ENCODE measurements at regions not wholly inside any gene's neighbourhood (a gene's known extent, or its start where the extent isn't known, plus 50 kb on each side); places are given as distances from the start of the nearest gene placed in this dataset.

DNA sequence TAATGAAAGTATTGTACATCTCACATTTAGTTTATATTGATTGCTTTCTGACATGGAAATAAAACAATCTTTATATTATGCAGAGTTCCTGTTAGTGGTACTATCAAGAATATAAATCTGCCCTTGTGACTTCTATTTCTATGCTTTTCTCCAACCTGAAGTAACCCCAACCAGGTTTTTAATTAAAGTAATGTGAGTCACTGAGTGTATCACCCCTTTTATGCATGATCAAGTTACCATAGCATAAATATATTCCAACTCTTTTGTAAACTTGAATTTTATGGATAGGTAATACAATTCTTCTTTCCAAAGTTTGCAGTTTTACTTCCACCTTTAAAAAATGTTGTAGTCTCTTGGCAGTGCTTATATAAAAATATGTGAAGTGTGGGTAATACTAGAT is 532.3 kb downstream of the USP25 start:
- Histone ChIP-seq H3K36me3 (ENCODE audit: control insufficient read depth, insufficient read depth, low read length) (no peaks in the 10 kb centered on the region), H3K27me3 (ENCODE audit: control insufficient read depth, insufficient read depth, low read length) (no peaks in the 10 kb centered on the region), H3K4me3 (ENCODE audit: low read depth, low read length) (no peak overlapping the region)
- TF ChIP-seq, protein P1, sequence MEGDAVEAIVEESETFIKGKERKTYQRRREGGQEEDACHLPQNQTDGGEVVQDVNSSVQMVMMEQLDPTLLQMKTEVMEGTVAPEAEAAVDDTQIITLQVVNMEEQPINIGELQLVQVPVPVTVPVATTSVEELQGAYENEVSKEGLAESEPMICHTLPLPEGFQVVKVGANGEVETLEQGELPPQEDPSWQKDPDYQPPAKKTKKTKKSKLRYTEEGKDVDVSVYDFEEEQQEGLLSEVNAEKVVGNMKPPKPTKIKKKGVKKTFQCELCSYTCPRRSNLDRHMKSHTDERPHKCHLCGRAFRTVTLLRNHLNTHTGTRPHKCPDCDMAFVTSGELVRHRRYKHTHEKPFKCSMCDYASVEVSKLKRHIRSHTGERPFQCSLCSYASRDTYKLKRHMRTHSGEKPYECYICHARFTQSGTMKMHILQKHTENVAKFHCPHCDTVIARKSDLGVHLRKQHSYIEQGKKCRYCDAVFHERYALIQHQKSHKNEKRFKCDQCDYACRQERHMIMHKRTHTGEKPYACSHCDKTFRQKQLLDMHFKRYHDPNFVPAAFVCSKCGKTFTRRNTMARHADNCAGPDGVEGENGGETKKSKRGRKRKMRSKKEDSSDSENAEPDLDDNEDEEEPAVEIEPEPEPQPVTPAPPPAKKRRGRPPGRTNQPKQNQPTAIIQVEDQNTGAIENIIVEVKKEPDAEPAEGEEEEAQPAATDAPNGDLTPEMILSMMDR (IDR thresholded peaks at IDR 0.05; ENCODE audit: insufficient read depth, low read length, poor library complexity, severe bottlenecking), result no peak
- DNase-seq (ENCODE audit: low read depth), result no peak

DNA sequence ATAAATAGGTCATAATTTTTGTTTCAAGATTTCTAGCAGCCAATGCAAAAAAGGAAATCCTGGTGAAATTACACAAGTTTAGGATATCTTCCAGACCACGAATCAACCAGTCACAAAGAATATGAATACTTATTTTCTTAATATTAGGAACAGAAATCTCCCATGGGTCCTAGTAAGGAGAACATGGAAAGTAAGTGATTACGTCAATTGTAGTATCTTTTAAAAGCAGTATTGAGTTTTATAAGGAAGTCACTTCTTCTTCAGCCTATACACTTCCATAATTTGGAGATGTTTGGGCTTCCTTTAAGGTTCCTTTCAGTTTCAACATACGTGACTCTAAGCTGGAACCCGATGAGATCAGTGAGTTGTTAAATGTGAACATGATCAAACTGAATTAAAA is 534.5 kb downstream of the USP25 start:
- TF ChIP-seq, protein P1 (IDR thresholded peaks at IDR 0.05; ENCODE audit: insufficient read depth, low read length, poor library complexity, severe bottlenecking), result no peak
- Histone ChIP-seq H3K4me3 (ENCODE audit: low read depth, low read length) (no peak overlapping the region), H3K36me3 (ENCODE audit: control insufficient read depth, insufficient read depth, low read length) (no peaks in the 10 kb centered on the region), H3K27me3 (ENCODE audit: control insufficient read depth, insufficient read depth, low read length) (no peaks in the 10 kb centered on the region)
- no peak for DNase-seq (ENCODE audit: low read depth)

GRCh38 chr21:16269476-16269875 is 539.7 kb downstream of the USP25 start:
- TF ChIP-seq, protein P1 (IDR thresholded peaks at IDR 0.05; ENCODE audit: insufficient read depth, low read length, poor library complexity, severe bottlenecking), result no peak
- H3K4me3 ChIP-seq (ENCODE audit: low read depth, low read length), result no peak overlapping the region

DNA sequence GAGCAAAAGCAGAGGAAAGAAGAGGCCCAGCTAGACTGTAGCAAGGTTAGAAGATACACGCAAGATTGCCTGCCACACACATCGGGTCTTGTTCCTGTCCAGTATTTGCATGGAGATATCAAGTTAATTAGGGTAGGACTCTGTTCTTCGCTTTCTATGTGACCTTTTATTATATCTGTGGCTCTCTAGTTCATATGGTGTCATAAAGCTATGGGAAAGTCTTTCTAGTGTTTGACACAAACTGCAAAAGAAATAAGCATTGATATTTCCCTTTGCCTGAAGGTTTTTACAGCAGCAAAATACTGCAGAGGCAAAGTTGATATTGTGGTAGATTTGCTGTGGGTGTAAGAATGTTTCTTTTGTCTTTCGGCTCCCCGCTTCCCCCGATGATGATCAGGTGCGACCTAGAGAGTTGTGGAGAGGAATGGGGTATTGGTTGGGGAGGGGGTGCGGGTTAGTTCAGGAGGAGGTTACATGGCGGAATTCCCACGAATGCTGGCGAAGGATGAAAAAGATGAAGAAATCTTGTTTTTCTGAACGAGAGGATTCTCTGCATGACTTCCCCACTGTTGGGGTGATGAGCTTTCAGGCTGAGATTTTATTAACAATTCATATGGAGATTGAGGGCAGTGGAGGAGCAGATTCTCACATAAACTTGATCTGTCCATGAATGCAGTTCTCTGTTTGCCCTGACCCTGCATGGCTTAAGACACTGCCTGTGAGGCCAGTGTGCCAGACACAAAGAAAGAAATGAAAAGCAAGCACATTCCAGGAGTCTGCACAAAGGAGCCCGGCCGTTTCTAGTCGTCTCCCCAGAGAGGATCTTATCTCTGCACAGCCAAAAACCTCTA is 550.2 kb downstream of the USP25 start:
- no peaks in the 10 kb centered on the region for H3K27me3 ChIP-seq (ENCODE audit: control insufficient read depth, insufficient read depth, low read length)
- H3K4me3 ChIP-seq (ENCODE audit: low read depth, low read length), result no peak overlapping the region
- H3K36me3 ChIP-seq (ENCODE audit: control insufficient read depth, insufficient read depth, low read length), result no peaks in the 10 kb centered on the region
- TF ChIP-seq, protein P1 (IDR thresholded peaks at IDR 0.05; ENCODE audit: insufficient read depth, low read length, poor library complexity, severe bottlenecking), result no peak
- no peak for DNase-seq (ENCODE audit: low read depth)

More at GRCh38 chr21:16269476-16269875, 539.7 kb downstream of the USP25 start:
- no peaks in the 10 kb centered on the region for H3K27me3 ChIP-seq (ENCODE audit: control insufficient read depth, insufficient read depth, low read length)
- no peak for DNase-seq (ENCODE audit: low read depth)
- H3K36me3 ChIP-seq (ENCODE audit: control insufficient read depth, insufficient read depth, low read length), result no peaks in the 10 kb centered on the region

DNA sequence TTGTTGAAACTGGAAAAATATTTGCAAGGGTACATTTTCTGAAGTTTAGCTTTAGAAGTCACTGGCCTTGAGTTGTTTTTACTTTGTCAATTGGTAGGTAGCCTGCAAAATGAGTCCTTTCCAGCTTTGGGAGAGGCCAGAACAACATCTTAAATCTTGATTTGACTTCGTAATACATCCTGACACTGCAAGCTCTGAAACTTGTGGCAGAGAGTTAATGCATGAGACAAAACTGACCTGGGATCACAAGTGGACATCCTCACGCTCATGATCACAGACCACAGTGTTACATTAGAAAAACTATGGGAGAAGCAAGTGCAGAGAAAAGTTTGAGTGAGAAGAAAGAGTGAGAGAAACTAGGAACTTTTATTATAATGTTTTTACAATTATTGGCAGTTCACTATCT is 550.9 kb downstream of the USP25 start:
- no peak for DNase-seq (ENCODE audit: low read depth)
- TF ChIP-seq, protein P1 (IDR thresholded peaks at IDR 0.05; ENCODE audit: insufficient read depth, low read length, poor library complexity, severe bottlenecking), result no peak
- no peak overlapping the region for H3K4me3 ChIP-seq (ENCODE audit: low read depth, low read length)
- no peaks in the 10 kb centered on the region for H3K36me3 ChIP-seq (ENCODE audit: control insufficient read depth, insufficient read depth, low read length)
- no peaks in the 10 kb centered on the region for H3K27me3 ChIP-seq (ENCODE audit: control insufficient read depth, insufficient read depth, low read length)

GRCh38 chr21:16283516-16283915 is 553.7 kb downstream of the USP25 start:
- H3K36me3 ChIP-seq (ENCODE audit: control insufficient read depth, insufficient read depth, low read length), result no peaks in the 10 kb centered on the region
- no peaks in the 10 kb centered on the region for H3K27me3 ChIP-seq (ENCODE audit: control insufficient read depth, insufficient read depth, low read length)
- TF ChIP-seq, protein P1 (IDR thresholded peaks at IDR 0.05; ENCODE audit: insufficient read depth, low read length, poor library complexity, severe bottlenecking), result no peak
- H3K4me3 ChIP-seq (ENCODE audit: low read depth, low read length), result no peak overlapping the region
- no peak for DNase-seq (ENCODE audit: low read depth)
